ENCODE measurements at regions not wholly inside any gene's neighbourhood (a gene's known extent, or its start where the extent isn't known, plus 50 kb on each side); places are given as distances from the start of the nearest gene placed in this dataset.

- TF ChIP-seq ARID4A (CRISPR knock-in tag; IDR thresholded peaks at IDR 0.05; ENCODE audit: borderline replicate concordance) (no peak), ZNF713 (CRISPR knock-in tag; IDR thresholded peaks at IDR 0.05) (no peak), FOXC1 (CRISPR knock-in tag; IDR thresholded peaks at IDR 0.05; ENCODE audit: borderline replicate concordance) (no peak)
Observed at GRCh38 chr16:6863135-6863534, 469.5 kb upstream of the RBFOX1 start (continued).

- WGBS (ENCODE audit: low lambda C conversion rate) = under 1% methylated on average over 6 of the region's 6 CpGs
- Histone ChIP-seq H3K79me2 (ENCODE audit: insufficient read depth, low read length) (no peaks in the 10 kb centered on the region), H2AFZ (ENCODE audit: low read length) (no peak overlapping the region), H3K27ac (ENCODE audit: extremely low read length, insufficient read depth, low read length) (no peak overlapping the region), H4K20me1 (ENCODE audit: insufficient read depth, low read length) (no peaks in the 10 kb centered on the region), H3K4me2 (ENCODE audit: low read depth, low read length) (no peak overlapping the region), H3K36me3 (replicated peaks in 1 of 2; ENCODE audit: control insufficient read depth in 1 of 2, insufficient read depth in 2 of 2, low read length in 2 of 2) (no peaks in the 10 kb centered on the region), H3K9ac (ENCODE audit: insufficient read depth, low read depth, low read length) (no peak overlapping the region), H3K4me3 (replicated peaks in 1 of 3; ENCODE audit: insufficient read depth in 1 of 3, low read depth in 2 of 3, low read length in 3 of 3) (no peak overlapping the region), H3K9me3 (ENCODE audit: low read length) (no peaks in the 10 kb centered on the region), H3K27me3 (ENCODE audit: control insufficient read depth in 1 of 2, insufficient read depth in 2 of 2, low read length in 2 of 2) (no peaks in the 10 kb centered on the region), H3K4me1 (ENCODE audit: insufficient read depth, low read length) (no peaks in the 10 kb centered on the region)
- DNase-seq (ENCODE audit: low spot score) (no peak), ATAC-seq (no peak), FAIRE-seq (no peak)
- BruUV-seq (replicated peaks) = no TSS peak
- CTCF ChIA-PET (ENCODE audit: low intra/inter-chr PET ratio, low total read pairs) = no interaction called here
- intact Hi-C loops (cut with micrococcal nuclease; ENCODE audit: unreplicated experiment) = no loop called here
- in situ Hi-C loops (cut with HindIII; ENCODE audit: extremely low pct_ligation_motif_present, low pct_unique_long_range_greater_than_20kb) = no loop called here
- TF ChIP-seq CREB1 (IDR thresholded peaks at IDR 0.05) (no peak), CREB1 (CRISPR knock-in tag; IDR thresholded peaks at IDR 0.05) (no peak), ZNF329 (CRISPR knock-in tag; IDR thresholded peaks at IDR 0.05; ENCODE audit: low read depth) (no peak), ZFX (CRISPR knock-in tag; IDR thresholded peaks at IDR 0.05; ENCODE audit: low read depth) (no peak), ZGPAT (CRISPR knock-in tag; IDR thresholded peaks at IDR 0.05) (no peak), KDM4B (CRISPR knock-in tag; IDR thresholded peaks at IDR 0.05) (no peak), CHCHD3 (CRISPR knock-in tag; IDR thresholded peaks at IDR 0.05) (no peak), EED (CRISPR knock-in tag; IDR thresholded peaks at IDR 0.05) (no peak), KAT7 (CRISPR knock-in tag; IDR thresholded peaks at IDR 0.05; ENCODE audit: borderline replicate concordance) (no peak), ZNF468 (CRISPR knock-in tag; IDR thresholded peaks at IDR 0.05) (no peak)
- POLR2A ChIA-PET = no interaction called here
Observed at GRCh38 chr16:6861815-6862477, 470.7 kb upstream of the RBFOX1 start.

Data from HepG2 (cell line).